Endometrium (tissue), 2 donors: ENCODE measurements at regions not wholly inside any gene's neighbourhood (a gene's known extent, or its start where the extent isn't known, plus 50 kb on each side); places are given as distances from the start of the nearest gene placed in this dataset.
"Not testable (repeated sequence)": the region's sequence is repeated elsewhere in the genome, so short reads cannot be mapped to it uniquely, and the experiment has no call there.

Experiments used
- FAIRE-seq: peaks from 2 replicates; lab custom pipeline; 2012; peaks lifted over from hg19 to GRCh38; lab: Jason Lieb, UNC
- donor health status: control.
- donor health status: control.

DNA sequence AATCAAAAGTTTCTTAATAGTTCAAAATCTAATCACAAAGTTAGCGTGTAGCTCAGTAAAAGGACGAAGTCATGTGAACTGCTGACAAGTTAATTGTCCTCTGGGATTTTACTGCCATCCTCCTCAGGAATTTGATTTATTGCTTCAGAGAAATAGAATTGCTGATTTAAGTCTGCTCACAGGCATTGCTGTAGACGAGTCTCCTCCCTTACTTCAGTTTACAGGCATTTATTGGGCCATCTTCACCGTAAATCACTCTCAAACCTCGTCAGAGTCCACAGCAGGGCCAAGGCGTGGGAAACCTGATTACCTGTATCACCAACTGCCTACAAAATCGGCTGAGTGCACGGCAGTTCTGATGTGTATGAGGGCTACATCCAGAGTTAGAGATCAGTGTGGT lies 119.1 kb upstream of the PDE10A start:
- no peak for FAIRE-seq

DNA sequence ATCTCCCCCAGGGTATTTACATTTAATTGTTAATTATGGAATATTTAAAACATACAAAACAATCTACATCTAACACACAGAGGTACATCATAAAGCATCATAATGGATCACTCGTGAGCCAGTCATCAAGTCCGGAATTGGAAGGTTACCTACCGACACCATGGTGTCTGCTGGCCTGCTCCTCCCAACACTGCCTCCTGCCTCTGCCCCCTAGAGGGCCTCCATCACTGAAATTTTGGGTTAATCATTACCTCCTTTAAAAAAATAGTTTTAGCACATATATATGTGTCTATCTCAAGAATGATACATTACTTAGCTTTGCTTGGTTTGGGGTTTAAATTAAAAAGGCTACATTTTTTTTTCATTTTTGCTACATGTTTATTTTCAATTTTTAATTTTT lies 114.6 kb upstream of the PDE10A start:
- no peak for FAIRE-seq

- FAIRE-seq: no peak
Observed at GRCh38 chr6:165776691-165777090, 113.7 kb upstream of the PDE10A start.

- no peak for FAIRE-seq
Observed at GRCh38 chr6:165775721-165776120, 112.7 kb upstream of the PDE10A start.

DNA sequence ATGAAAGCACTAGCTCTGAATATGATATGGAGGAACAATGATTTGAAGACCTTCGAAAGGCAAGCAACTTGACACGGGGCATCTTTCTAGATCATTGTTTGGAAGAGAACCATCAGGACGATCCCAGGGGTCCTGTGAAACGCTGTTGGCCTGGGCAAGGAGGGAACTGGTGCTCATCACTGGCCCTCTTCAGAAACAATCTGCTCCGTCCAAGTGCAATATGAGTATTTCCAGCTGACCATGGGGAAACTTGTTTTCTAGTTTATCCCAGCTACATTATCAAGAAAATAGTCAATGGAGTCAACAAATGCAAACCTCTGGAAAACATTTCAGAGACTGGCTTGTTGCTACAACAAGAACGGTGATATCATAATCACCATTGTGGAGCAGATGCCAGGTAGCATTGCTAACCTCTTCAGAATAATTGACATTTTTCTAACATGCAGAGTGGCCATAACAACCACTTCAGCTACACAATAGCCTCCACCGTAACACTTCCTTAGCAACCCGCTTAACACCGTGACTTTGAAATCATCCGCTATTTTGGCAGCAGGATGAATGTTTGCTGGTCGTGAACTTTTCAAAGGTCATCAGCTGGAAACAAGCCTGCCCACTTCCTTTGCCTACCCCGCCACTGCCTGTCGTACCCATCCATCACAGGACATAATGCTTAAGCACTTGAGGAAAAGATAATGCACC lies 112.0 kb upstream of the PDE10A start:
- FAIRE-seq: no peak

GRCh38 chr6:165770397-165771082 lies 107.5 kb upstream of the PDE10A start:
- FAIRE-seq: no peak

DNA sequence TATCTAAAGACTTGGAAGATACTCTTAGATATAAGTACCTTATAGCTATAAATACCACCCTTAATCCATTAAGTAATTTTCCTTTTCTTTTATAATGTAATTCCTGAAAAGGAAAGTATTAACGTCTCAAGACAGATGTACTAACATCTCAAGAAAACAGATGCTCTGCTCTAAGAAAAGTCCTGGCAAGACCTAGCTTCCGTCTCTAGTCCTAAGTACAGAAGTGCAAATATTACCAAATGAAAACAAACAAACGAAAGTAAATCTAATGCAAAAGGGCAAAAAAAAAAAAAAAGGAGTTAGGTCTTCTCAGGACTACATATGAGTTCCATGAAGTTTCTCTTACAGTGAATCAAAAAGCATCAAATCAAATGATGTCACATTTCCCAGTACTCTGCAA lies 106.8 kb upstream of the PDE10A start:
- no peak for FAIRE-seq

DNA sequence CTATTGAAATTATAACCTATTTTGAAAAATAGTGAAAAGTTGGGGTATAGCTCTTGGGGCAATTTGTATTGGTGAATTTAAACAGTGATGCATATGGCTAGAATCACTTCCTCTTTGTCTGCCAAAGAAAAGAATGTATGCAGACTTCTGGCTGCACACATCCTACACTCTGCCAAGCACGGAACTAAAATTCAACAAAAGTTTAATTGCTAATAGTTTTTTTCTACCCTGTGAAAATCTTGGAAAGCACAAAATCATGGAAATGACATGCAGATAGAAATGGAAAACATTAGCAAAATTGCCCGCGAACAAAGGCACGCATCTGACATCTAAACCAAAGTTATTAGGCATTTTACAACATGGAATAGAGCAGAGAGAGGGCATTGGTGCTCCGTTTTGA lies 106.4 kb upstream of the PDE10A start:
- FAIRE-seq: no peak

- FAIRE-seq: no peak
Observed at GRCh38 chr6:165768961-165769360, 105.9 kb upstream of the PDE10A start.

GRCh38 chr6:165767228-165767627 lies 104.2 kb upstream of the PDE10A start:
- FAIRE-seq: no peak

- no peak for FAIRE-seq
Observed at GRCh38 chr6:165766457-165766856, 103.4 kb upstream of the PDE10A start.

GRCh38 chr6:165766026-165766425 lies 103.0 kb upstream of the PDE10A start:
- FAIRE-seq: no peak

- FAIRE-seq: not testable (repeated sequence)
Observed at GRCh38 chr6:165765256-165765655, 102.2 kb upstream of the PDE10A start.

DNA sequence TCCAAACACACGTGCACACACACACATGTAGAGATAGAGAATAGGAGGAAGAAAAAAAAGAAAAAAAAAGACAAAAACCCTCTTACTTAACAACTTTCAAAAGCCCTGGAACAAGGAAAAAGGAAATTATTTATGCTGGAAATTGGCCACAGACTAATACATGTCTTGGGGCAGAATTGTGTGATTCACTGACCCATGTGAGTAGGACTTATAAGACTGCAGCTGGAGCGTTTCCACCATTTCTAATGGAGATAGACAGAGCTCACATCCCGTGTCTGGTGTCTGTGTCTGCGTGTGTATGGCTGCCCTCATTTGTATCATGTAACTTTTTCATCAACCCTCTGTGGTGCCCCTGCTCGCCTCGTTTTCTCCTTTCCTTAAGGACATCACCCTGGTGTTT lies 99.8 kb upstream of the PDE10A start:
- FAIRE-seq: no peak

GRCh38 chr6:165762125-165762524 lies 99.1 kb upstream of the PDE10A start:
- FAIRE-seq: no peak

DNA sequence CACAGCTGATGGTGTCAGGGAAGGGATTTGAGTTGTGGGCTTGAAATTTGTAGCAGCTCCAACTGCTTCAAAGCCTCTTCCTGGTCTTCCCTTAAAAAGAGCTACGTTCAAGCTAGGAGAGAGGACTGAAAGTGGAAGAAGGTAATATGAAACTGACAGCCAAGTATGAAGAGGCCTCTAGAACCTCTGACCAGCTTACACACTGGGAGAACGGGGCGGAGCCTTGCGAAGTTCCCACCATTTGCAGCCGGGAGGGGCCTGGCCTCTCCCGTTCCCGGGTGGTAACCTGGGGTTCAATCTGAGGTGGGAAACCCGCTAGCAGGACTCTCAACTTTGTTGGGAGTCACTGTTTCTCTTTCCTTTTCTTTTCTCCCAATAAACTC lies 97.8 kb upstream of the PDE10A start:
- no peak for FAIRE-seq

GRCh38 chr6:165760126-165760802 lies 97.2 kb upstream of the PDE10A start:
- FAIRE-seq: no peak

DNA sequence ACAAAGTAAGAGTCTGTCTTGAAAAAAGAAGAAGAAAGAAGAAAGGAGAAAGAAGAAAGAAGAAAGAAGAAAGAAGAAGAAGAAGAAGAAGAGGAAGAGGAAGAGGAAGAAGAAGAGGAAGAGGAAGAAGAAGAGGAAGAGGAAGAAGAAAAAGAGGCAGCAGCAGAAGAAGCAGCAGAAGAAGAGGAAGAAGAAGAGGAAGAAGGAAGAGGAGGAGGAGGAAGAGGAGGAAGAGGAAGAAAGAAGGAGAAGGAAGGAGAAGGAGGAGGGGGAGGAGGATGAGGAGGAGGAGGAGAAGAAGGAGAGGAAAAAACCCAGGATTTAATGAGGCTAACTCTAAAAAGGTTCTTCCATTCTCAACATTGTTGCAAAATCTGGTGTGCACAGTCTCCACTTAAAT lies 95.4 kb upstream of the PDE10A start:
- no peak for FAIRE-seq

GRCh38 chr6:165755583-165755982 lies 92.5 kb upstream of the PDE10A start:
- no peak for FAIRE-seq

- no peak for FAIRE-seq
Observed at GRCh38 chr6:165753506-165753905, 90.5 kb upstream of the PDE10A start.

DNA sequence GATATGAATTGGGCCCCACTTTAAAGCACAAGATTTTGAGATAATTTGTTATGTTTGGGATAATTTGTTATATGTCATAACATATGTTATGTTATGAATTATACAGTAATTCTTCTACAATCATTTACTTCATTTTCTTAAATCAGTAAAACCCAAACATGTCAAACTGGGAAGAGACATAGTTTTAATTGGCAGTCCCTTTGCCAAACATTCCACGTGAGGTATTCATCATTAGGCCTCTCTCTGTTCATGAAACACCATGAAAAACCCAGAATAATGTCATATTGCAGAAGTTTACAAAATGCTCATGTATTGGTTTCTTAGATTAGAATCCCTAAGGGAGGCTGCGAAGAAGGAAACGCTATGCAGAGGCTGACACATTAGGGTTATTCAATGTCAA lies 89.4 kb upstream of the PDE10A start:
- no peak for FAIRE-seq

- FAIRE-seq: no peak
Observed at GRCh38 chr6:165751486-165751885, 88.4 kb upstream of the PDE10A start.

- no peak for FAIRE-seq
Observed at GRCh38 chr6:165749163-165749562, 86.1 kb upstream of the PDE10A start.

DNA sequence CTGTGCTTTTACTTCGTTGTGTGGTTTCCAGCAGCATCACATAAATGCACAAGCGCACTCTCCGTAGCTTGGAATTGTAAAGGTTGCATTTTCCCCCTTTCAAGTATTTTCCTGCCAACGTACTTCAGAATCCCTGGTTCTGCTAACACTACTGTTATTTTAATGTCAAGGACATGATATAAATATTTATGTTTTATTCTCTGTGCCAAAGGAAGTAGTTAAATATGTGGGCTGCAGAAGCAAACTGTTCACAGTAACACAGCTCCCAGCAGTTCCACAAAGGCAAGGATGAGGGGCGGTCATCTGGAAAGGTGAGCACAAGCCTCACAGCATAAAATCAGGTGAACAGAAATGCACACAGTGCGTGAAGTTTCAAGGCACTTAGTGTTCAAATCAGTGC lies 85.3 kb upstream of the PDE10A start:
- no peak for FAIRE-seq
